ENCODE measurements at regions not wholly inside any gene's neighbourhood (a gene's known extent, or its start where the extent isn't known, plus 50 kb on each side); places are given as distances from the start of the nearest gene placed in this dataset.

DNA sequence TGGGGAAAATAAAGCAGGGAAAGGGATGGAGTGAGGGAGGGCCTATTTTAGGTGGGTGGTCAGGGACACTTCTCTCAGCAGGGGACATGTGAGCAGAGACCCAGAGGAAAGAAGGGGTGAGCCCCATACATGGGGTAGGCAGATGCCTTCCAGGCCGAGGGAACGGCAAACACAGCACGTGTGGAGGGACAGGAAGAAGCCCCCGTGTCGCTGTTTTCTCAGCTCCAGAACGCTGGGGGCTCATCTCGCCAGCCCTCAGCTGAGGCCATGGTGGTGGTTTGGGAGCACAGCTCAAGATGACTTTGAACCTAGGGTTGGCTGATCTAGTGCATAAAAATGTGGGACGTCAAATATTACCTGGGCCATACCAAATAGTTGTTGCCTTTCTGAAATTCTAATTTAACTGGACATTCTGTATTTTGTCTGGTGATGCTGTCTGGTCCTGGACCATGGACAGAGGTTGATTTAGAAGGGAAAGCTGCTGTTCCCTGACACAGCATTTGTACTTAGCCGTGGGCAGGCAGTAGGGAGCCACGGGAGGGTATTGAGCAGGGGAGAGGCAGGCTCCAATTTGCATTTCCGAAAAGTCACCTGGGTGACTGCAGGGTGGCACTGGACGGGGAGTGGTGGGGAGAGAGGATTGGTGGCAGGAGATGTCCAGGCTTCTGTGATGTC lies 53.1 kb upstream of the RUNX3 start:
- intact Hi-C loops (cut with micrococcal nuclease; ENCODE audit: unreplicated experiment): no loop called here
- ChIA-PET POLR2A (no interaction called here), CTCF (ENCODE audit: unreplicated experiment) (no interaction called here)
- no peaks in the 10 kb centered on the region for H4K20me1 ChIP-seq (ENCODE audit: insufficient read depth, low read length)
- DNase-seq (ENCODE audit: low spot score): no peak
- H3K36me3 ChIP-seq (ENCODE audit: insufficient read depth, low read length): no peaks in the 10 kb centered on the region
- H3K9me3 ChIP-seq (ENCODE audit: low read length): no peaks in the 10 kb centered on the region
- H3K9me2 ChIP-seq (ENCODE audit: insufficient read depth, low read length): no peaks in the 10 kb centered on the region
- H2AFZ ChIP-seq (ENCODE audit: low read length): no peak overlapping the region
- H3K79me2 ChIP-seq (ENCODE audit: insufficient read depth, low read depth, low read length): no peaks in the 10 kb centered on the region
- BruUV-seq (replicated peaks): no TSS peak
- H3K27ac ChIP-seq (ENCODE audit: low read depth, low read length, poor library complexity, severe bottlenecking): no peak overlapping the region
- TF ChIP-seq EZH2phosphoT487 (IDR thresholded peaks at IDR 0.05; ENCODE audit: borderline replicate concordance, low read depth, low read length): no peak
- TF ChIP-seq, protein P1, sequence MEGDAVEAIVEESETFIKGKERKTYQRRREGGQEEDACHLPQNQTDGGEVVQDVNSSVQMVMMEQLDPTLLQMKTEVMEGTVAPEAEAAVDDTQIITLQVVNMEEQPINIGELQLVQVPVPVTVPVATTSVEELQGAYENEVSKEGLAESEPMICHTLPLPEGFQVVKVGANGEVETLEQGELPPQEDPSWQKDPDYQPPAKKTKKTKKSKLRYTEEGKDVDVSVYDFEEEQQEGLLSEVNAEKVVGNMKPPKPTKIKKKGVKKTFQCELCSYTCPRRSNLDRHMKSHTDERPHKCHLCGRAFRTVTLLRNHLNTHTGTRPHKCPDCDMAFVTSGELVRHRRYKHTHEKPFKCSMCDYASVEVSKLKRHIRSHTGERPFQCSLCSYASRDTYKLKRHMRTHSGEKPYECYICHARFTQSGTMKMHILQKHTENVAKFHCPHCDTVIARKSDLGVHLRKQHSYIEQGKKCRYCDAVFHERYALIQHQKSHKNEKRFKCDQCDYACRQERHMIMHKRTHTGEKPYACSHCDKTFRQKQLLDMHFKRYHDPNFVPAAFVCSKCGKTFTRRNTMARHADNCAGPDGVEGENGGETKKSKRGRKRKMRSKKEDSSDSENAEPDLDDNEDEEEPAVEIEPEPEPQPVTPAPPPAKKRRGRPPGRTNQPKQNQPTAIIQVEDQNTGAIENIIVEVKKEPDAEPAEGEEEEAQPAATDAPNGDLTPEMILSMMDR (conservative IDR thresholded peaks at IDR 0.05; ENCODE audit: low read length): no peak
- H3K4me1 ChIP-seq (ENCODE audit: insufficient read depth, low read length, poor library complexity, severe bottlenecking): no peaks in the 10 kb centered on the region
- no peak overlapping the region for H3K4me2 ChIP-seq (ENCODE audit: low read length)
- no peak overlapping the region for H3K4me3 ChIP-seq (ENCODE audit: low read depth, low read length, poor library complexity, severe bottlenecking)

DNA sequence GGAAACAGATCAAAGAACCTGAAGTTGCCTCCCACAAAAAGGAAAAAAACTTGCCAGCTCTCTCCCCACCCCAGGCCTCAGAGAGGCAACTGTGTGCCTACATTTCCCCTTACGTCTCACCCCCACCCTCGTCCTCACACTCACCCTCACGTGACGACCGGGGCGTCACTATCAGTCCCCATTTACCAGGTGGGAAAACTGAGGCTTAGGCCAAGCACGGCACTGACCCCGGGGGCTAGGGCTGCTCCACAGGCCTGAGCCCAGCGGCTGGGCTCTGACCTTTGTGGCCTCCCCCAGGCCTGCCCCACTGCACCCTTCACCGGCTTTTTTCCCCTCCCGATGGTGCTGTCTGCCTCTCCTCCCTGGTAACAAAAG lies 51.5 kb upstream of the RUNX3 start:
- BruUV-seq (replicated peaks): no TSS peak
- no peak for DNase-seq (ENCODE audit: low spot score)
- H2AFZ ChIP-seq (ENCODE audit: low read length): no peak overlapping the region
- H3K4me3 ChIP-seq (ENCODE audit: low read depth, low read length, poor library complexity, severe bottlenecking): no peak overlapping the region
- no peaks in the 10 kb centered on the region for H3K79me2 ChIP-seq (ENCODE audit: insufficient read depth, low read depth, low read length)
- no peaks in the 10 kb centered on the region for H3K9me2 ChIP-seq (ENCODE audit: insufficient read depth, low read length)
- ChIA-PET POLR2A (no interaction called here), CTCF (ENCODE audit: unreplicated experiment) (no interaction called here)
- H3K4me2 ChIP-seq (ENCODE audit: low read length): no peak overlapping the region
- TF ChIP-seq, protein P1 (conservative IDR thresholded peaks at IDR 0.05; ENCODE audit: low read length): no peak
- no peak for TF ChIP-seq EZH2phosphoT487 (IDR thresholded peaks at IDR 0.05; ENCODE audit: borderline replicate concordance, low read depth, low read length)
- intact Hi-C loops (cut with micrococcal nuclease; ENCODE audit: unreplicated experiment): no loop called here
- no peak overlapping the region for H3K27ac ChIP-seq (ENCODE audit: low read depth, low read length, poor library complexity, severe bottlenecking)
- no peaks in the 10 kb centered on the region for H4K20me1 ChIP-seq (ENCODE audit: insufficient read depth, low read length)
- H3K36me3 ChIP-seq (ENCODE audit: insufficient read depth, low read length): no peaks in the 10 kb centered on the region
- H3K4me1 ChIP-seq (ENCODE audit: insufficient read depth, low read length, poor library complexity, severe bottlenecking): no peaks in the 10 kb centered on the region
- no peaks in the 10 kb centered on the region for H3K9me3 ChIP-seq (ENCODE audit: low read length)

DNA sequence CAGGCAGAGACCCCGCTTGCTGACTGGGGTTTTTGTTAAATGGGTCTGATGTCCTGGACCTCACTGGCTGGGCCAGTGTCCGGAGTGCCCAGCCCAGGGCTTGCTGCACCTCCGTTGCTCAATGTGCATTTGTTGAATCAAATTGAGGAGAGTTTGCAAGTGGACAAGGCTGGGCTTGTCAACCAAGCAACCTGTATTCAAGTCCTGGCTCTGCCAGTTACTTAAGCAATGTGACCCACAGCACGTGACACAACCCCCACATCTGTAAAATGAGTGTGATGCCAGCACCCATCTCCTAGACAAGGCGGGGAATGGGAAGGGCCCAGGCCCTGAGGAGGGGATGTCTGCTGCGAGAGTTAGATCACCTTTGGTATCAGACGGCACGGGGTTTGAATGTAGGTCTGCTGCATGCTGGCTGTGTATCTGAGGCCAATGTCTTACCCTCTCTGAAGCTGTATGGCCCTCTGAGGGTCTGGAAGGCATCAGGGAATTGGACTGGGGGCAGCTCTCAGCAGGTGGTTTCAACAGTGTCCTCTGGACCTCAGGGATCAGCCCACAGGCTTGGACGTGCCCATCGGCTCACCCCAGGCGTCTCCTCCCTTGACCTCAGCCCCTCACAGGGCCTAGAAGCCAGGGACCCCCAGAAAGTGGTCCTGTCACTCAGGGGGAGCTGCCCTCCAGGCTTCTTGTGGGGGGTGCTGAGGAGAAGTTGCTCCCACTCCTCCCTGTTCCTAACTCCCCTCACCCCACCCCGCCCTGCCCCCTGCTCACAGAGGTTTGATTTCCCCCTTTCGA lies 51.0 kb upstream of the RUNX3 start:
- H3K4me1 ChIP-seq (ENCODE audit: insufficient read depth, low read length, poor library complexity, severe bottlenecking): no peaks in the 10 kb centered on the region
- POLR2A ChIA-PET: no interaction called here
- intact Hi-C loops (cut with micrococcal nuclease; ENCODE audit: unreplicated experiment): no loop called here

More for the DNA sequence above, 51.0 kb upstream of the RUNX3 start:
- no peaks in the 10 kb centered on the region for H3K9me2 ChIP-seq (ENCODE audit: insufficient read depth, low read length)
- CTCF ChIA-PET (ENCODE audit: unreplicated experiment): interaction anchor here (0.6 kb wide), 2 partner anchors 29 to 121 kb away, joined by 3 to 4 read pairs; no protein-coding TSS in a partner anchor
- TF ChIP-seq EZH2phosphoT487 (IDR thresholded peaks at IDR 0.05; ENCODE audit: borderline replicate concordance, low read depth, low read length): no peak
- TF ChIP-seq, protein P1 (conservative IDR thresholded peaks at IDR 0.05; ENCODE audit: low read length): no peak
- no peak overlapping the region for H2AFZ ChIP-seq (ENCODE audit: low read length)
- no peak for DNase-seq (ENCODE audit: low spot score)
- no TSS peak for BruUV-seq (replicated peaks)
- no peak overlapping the region for H3K27ac ChIP-seq (ENCODE audit: low read depth, low read length, poor library complexity, severe bottlenecking)
- 0 out of 2 replicates have a peak, but pooled peaks cover 4% of the 10 kb centered on the region for H3K9me3 ChIP-seq (ENCODE audit: low read length)
- no peaks in the 10 kb centered on the region for H4K20me1 ChIP-seq (ENCODE audit: insufficient read depth, low read length)
- H3K36me3 ChIP-seq (ENCODE audit: insufficient read depth, low read length): no peaks in the 10 kb centered on the region
- H3K4me3 ChIP-seq (ENCODE audit: low read depth, low read length, poor library complexity, severe bottlenecking): no peak overlapping the region
- no peak overlapping the region for H3K4me2 ChIP-seq (ENCODE audit: low read length)
- H3K79me2 ChIP-seq (ENCODE audit: insufficient read depth, low read depth, low read length): no peaks in the 10 kb centered on the region
